NCI-H2081 (cell line): ENCODE measurements at regions not wholly inside any gene's neighbourhood (a gene's known extent, or its start where the extent isn't known, plus 50 kb on each side); places are given as distances from the start of the nearest gene placed in this dataset.
A peak's percentile ranks its signal among the peaks of the same experiment; 100 is the strongest.

ENCODE experiments used
- DNase-seq, 2 experiments: peaks; one replicate each; lab custom pipeline; 2025; lab: John Stamatoyannopoulos, UW

DNA sequence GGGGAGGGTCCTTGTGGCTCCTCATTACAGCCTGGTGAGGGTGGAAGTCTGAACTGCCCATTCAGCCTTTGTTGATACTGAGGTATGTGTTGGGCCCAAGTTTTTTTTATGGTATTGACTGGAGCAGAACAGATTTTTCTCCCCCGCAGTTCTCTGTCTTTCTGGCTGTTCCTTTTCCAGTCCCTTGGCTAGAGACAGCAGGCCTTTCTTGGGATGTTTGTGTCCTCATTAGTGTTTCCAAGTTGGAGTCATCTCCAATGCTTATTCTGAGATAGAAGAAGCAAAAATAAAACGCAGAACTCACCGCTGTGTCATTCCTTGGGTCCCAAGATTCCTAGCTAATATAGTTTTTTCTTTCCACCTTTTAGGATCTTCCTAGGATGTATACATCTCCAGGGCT, 193.3 kb downstream of the RAMP3 start:
- DNase-seq = no peak

DNA sequence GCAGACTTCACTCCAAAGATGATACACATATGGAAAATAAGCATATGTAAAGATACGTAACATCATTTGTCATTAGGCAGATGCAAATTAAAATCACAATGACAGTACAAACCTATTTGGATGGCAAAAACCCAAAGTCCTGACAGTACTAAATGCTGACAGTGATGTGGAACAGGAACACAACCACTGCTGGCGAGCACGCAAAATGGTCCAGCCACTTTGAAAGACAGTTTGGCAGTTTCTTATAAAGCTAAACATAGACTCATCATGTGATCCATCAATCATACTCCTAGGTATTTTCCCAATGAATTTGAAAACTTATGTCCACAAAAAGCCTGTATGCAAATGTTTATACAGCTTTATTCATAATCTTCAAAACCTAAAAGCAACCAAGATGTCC, 200.7 kb downstream of the RAMP3 start:
- DNase-seq = no peak

DNA sequence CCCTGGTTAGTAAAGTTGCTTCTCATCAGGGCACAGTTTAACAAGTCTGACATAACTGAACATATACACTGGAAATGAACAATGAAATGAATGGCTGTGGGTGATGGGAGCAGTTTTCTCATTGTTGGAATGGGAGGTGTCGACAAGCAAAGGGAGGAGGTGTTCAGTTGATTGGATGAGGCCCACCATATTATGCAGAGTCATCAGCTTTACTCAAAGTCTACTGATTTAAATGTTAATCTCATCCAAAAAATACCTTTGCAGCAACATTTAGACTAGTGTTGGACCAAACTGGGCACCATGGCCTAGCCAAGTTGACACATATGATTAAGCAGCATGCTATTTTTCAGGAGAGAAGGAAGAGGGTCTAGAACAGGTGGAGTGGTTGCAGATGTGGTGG, 201.7 kb downstream of the RAMP3 start:
- DNase-seq = no peak

DNA sequence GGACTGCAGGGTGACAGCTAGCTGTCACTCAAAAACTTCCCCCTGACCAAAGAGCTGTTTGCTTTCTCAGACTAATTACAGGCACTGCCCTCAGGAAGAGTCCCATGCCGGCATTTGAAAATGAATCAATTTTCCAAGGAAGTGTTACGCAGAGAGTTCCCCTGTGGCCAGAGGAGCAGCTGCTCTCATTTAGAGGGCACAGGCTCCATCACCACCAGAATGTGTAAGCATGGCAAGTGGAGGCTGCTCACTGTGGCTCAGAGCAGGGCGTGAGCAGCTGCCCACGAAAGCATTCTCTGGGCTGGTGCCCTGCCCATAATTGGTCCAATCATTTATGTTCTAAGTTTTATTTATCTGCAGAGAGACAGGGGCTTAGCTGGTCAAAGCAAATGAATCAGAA, 202.2 kb downstream of the RAMP3 start:
- DNase-seq = no peak

DNA sequence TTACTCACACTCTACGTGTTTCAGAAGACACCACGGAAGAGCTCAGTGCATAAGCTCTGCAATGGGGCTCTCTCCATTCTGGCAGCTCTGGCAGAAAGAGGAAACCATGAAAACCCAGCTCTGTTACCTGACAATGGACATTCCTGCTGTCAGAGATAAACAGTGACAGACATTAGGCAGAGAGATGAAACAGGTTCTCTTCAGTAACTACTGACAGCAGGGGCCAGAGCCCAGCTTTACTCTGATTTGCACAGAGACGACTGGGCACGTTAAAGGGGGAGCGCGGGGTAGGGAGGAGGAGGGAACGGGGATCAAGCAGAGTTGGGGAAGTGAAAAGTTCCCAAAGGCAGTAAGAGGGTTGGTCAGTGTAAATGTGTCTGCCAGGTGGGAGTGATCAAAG, 206.1 kb downstream of the RAMP3 start:
- no peak for DNase-seq

DNA sequence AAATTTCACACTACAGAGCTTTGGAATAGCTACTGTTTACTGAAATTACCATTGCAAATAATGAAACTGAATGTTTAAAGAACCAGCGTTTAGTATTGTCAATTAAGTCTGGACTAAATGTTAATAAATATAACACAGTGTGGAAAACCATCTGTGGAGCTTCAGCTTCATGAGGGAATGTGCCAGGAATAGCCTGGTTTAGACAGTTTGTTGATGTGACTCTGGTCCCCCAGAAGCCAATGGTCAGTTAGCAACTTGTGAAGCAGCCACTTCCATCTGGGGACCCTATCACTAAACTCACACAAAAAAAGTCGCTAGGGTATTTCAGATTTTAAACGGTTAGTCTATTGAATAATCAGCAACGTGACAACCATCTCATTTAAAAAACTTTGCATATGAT, 207.8 kb downstream of the RAMP3 start:
- no peak for DNase-seq

DNA sequence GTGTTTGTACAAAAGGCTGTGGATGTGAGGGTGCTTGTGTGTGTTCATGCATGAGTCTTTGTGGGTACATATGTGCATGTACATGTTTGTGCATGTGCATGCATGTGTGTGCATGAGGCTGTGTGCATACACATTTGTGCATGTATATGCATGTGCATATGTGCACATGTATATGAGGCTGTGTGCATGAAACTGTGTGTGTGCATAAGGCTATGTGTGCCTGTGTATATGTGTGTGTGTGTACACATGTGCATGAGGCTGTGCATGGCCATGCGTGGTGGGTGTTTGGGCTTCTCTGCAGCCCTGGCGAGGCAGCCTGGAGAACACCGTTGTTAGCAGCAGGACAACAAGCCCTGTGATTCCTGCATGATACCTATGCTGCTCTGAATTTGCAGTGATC, 207.7 kb upstream of the ADCY1 start:
- no peak for DNase-seq

DNA sequence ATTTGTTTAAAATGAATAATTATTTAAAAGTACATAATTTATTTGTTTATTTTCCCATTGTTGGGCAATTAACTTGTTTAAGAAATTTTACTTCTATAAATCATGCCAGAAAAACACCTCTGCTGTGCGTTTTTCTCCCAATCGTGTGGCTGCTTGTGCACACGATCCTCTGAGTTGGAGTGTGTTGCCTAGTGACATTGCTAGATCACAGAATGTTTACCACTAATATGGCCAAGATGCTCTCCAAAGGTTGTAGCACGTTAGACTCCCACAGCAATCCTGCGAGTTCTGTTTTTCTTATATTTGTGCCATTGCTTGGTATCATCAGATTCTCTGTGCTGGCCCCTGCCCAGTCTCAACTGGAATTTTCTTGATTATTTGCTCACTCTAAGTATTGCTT, 207.1 kb upstream of the ADCY1 start:
- DNase-seq = no peak

DNA sequence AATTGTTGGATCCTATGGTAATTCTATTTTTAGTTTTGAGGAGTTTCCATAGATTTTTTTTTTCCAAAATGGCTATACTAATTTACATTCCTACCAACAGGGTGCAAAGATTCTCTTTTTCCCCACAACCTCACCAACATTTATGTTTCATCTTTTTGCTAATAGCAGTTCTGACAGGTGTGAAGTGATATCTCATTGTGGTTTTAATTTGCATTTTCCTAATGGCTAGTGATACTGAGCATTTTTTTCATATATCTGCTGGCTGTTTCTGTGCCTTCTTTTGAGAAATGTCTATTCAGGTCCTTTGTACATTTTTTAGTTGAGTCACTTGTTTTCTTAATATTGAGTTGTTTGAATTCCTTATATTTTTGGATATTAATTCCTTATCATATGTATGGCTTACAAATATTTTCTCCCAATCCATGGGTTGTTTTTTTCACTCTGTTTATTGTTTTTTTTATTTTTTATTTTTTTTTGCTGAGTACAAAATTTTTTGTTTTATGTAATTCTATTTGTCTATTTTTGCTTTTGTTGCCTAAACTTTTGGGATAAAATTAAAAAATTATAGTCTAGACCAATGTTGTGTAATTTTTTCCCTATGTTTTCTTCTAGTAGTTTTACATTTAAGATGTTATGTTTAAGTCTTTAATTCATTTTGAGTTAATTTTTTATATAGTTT, 205.9 kb upstream of the ADCY1 start:
- DNase-seq = no peak

DNA sequence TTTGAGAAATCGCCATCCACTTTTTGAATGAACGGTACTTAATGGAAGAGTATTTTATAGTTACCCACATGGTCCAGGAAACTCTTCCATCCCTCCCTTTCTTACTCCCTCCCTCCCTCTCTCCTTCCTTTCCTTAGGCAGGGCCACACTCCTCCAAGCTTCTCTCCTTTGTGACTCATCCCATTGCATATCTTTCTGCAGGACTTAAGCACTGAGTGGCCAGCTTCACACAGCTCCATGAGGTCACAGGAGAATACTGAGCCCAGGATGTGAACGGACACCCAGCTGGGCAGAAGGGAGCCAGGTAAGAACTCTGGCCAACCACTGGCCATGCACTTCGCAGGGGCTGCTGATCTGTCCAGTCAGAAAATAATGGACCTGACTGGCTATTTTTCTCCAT, 189.7 kb upstream of the ADCY1 start:
- DNase-seq = no peak

DNA sequence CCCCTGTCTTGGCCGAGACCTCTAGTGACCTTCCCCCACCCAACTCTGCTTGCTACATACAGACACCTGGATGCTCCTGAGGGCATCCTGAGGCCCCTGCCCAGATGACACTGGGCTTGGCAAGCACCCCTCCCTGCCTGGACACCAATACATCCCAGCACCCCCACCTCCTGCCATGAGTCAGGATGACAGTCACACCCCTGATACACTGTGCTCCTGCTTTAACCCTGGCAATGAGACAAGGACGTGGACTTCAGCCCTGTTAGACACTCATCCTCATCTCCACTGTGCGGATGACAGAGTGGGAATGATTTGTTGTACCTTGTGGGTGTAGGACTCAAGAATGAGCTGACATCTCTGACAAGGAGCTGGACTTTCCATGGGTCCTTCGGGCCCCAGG, 186.3 kb upstream of the ADCY1 start:
- DNase-seq = no peak

DNA sequence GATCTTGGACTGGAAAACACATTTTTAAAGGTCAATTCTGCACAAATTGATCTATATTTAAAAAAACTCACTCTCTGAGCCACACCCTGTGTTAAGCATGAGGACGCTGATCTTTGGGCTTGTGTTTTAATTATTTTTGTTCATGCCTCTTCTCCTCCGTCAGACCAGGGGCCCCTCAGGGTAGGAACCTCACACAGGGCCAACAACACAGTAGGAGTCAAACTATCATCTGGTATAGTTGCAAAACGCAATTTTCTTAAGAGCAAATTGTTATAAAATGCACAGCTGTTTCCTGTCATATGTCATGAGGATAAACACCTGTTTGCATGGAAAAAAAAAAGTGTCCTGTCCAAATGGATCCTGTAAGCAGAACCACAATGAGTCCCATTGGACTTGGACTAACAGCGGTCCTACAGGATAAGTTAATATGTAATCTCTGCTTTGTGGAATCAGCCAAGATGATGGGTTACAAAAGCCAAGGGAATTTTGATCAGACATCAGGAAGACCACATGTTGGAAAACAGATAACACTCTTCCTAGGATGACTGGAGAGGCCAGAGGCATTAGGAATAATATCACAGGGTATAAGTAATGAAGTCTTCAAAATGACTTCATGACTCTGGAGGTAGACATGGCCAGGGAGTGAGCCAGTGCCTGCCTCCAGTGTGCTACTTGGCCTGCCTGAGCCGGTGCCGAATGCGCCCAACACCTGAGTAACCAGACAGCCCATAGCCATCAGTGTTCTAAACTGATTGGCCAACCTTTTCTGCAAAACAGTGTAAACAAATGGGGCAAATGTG, 184.9 kb upstream of the ADCY1 start:
- peak in 1 of 2 experiments; percentile 17 for DNase-seq

DNA sequence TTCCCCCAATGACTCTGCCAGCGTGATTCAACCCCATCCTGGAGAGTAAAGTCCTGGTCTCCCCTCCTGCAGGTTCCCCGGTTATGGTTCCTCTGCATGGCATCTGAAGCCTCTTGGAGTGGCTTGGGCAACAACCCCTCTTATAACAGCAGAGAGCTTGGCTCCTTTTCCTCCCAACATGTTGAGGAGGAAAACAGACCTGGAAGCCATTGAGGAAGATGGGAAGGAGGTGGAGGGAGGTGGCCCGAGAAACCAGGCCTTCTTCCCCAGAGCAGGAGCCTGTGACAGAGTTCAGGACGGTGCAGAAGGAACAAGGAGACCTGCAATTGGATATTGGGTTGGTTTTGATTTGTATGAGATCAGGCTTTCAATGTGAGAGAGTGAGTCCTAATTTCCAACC, 184.0 kb upstream of the ADCY1 start:
- DNase-seq = no peak

DNA sequence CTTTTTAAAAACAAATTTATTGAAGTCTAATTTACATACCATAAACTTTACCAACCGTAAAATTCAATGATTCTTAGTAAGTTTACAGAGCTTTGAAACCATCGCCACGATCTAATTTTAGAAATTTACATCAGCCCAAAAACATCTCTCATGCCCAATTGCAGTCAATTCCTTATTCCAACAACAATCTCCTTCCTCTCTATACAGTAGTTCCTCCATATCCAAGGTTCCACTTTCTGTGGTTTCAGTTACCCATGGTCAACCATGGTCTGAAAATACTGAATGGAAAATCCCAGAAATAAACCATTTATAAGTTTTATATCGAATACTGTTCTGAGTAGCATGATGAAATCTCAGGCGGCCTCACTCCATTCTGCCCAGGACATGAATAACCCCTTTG, 183.4 kb upstream of the ADCY1 start:
- DNase-seq = no peak

DNA sequence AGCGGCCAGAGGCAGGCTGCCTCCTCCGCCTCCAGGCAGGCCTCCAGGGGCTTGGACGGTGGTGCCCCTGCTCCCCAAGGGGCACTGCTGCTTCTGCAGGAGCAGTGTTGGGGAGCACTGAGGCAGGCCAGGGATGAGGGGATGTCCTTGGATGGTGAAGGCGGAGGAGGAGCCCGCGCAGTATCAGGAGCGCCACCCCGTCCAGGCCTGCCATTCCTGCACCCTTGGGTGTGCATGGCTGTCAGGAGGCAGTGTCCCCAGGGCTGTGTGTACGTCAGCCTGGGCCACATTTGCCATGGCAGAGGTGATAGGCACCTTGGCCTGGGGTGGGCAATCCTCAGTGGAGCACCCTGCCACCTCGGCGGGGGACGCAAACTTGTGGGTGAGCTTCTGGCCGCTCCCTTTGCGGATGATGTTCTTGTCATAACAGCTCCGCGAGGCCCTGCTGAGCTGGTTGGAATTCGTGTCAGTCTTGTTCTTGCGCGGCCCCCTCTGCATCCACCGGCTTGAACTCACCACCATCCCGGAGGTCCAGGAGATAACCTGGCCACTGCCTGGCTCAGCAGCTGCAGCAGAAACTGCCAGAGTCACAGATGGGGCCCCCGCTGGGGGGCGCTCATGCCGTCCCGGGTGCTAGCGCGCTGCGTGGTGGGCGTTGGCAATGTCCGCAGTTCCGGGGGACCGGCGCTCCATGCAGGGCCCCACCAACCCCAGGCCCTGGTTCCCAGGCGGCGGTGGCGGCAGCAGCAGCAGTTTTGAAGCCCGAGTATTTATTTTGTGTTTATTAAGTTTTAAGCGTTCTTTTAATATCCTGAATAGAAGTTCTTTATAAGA, 182.3 kb upstream of the ADCY1 start:
- DNase-seq = no peak

DNA sequence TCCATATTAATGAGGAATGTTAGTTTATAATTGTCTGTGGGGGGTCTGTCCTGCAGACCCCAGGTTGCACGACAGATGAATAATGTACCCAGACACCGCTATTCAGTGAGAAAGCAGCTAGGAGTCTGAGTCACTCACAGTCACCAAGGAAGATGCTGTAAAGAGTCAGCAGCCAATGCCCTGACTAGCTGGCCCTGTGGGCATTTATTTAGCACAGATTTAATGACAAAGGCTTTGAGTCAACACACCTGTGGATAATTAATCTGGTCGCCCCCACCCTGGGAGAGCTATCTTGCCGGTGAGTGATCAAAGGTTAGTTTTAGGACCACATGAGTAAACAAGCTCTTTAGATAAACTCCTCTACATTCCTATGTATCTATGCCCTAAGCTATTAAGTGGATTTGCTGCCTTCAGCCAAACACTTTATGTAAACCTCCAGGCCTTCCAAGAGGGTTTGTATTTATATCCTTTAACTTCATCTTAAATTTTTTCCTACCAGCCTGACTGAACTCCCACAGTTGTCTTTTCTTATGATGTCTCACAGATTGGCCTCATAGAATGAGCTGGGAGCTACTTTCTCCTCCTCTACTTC, 180.0 kb upstream of the ADCY1 start:
- DNase-seq = no peak

DNA sequence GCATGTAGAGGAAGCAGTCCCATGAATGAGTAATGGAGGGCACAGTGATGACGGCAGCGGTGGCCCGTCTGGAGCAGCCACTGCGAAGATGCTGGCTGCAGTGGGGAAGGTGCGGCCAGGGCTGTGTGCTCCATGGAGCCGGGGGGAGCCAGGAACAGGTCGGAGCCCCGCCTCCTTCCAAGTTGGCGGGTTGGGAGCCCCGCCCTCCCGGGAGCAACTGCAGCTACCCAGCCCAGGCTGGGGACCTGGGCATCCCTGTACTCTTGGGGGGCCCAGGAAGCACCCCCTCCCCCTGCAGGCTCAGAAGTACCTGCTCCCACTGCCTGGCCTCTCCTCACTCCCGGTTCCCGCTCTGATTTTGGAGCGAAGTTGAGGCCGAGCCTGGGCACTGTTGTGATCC, 175.1 kb upstream of the ADCY1 start:
- DNase-seq = no peak

DNA sequence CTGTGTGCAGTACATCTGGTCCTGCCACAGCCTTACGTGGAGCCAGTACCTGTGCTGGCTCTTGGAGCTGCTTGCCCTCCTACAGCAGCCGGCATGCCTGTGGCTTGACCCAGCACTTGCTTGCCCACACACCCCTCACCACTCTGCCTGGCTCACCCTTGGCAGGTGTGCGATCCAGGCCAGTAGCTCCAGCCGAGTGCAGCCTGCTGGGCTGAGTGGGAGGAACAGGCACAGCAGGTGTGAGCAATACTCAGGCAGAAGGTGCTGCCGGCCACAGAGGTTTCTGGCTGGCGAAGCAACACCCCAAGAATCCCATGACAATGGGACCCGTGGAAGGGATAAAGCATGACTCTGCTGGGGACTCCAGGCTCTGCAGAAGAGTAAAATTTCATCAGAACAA, 173.5 kb upstream of the ADCY1 start:
- no peak for DNase-seq

DNA sequence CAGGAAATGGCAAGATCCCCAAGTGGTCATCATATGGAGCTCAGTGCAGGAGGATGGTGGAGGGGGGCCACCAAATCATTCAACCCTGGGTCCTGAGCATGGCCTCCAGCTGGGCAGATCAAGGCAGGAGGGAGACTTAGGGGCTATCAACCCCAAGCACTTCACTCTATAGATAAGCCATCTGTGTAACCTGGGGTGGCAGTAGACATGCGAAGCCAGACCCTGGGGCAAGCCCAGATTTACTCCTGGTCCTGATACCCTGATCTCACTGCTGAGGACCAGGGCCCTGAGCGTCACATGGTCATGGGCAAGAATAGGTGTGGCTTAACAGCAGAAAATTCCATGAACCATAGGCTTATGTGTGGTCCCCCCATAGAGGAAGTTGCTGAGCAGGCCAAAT, 173.0 kb upstream of the ADCY1 start:
- DNase-seq = no peak

DNA sequence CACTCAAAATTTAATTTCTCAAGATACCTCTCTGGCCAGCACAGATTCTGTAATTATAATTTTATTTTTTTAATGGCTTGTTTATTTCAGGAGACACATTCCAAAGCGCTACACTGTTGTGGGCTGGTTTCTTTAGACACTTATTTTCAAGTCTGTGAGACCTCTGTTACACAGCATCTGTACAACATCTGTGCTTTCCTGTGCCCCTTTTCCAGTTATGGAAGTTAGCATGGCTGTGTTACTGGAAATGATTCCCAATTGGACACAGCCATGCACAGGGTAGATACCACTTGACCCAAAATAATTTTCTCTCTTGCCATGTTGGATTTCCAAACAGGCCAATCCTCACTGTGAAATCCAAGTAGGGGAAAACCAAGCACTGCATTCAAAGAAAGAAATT, 172.3 kb upstream of the ADCY1 start:
- DNase-seq = no peak

DNA sequence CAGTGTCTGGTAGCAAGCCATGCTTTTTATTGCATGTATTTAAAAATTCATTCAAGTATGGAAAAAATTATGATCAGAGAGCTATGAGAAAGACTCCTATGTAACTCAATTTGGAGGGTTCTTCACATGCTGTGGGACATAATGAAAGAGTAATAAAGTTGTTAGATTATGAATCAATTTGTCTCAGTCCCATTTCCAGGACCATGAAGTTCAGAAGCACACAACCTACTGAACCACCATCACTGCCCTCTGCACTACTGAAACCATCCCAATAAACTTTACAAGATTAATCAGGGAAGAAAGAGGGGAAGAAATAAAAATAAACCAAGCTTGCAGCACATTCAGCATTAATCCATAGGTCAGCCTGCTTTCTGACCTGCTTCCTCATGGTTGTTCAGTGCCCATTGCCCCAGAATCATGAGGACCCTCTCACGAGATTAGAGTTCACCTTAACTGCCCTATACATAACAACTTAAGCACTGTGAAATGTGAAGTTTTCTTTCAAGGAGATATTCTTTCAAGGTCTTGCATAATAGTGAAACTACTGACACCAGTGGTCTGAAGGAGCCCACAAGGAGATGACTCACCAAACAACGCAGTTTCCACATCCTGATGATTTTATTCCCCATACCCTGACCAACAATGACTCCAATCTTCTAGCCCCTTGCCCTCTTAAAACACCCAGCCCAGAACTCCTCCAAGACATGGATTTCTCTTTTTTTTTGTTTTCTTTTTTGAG, 171.5 kb upstream of the ADCY1 start:
- no peak for DNase-seq

DNA sequence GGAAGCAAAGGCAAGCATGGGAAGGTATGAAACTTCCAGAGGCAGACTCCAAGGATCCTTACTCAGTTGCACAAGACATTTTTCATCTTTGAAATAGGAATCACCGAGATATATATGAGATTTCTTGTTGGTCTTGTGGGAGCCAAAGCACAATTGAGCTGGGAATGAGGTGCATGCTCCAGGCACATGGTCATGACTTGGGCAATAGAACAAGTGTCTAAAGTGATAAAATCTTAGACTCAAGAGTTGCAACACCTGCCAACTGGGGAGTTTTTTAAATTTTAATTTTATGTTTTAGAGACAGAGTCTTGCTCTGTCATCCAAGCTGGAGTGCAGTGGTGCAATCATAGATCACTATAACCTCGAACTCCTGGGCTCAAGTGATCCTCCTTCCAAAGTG, 169.5 kb upstream of the ADCY1 start:
- no peak for DNase-seq
